ENCODE measurements at regions not wholly inside any gene's neighbourhood (a gene's known extent, or its start where the extent isn't known, plus 50 kb on each side); places are given as distances from the start of the nearest gene placed in this dataset.

DNA sequence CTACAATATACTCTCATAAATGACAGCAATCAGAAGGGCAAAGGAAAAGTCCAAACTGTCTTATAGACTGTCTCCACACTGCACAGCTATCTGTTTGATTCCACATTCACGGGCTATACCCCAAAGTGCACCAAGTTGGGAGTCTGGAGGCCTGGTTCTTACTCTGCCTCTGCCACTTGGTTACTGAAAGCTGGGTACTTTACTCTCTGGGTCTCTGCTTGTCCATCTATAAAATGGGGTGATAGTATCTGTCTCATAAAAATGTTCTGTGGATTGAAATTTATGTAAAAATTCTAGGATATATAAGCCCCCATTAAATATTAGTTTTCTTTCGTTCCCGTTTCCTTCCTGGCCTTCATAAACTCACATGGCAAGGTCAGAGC, 86.5 kb downstream of the CD164 start:
- no peak overlapping the region for H2BK5ac ChIP-seq (ENCODE audit: low read depth, low read length, poor library complexity, severe bottlenecking)
- no peak overlapping the region for H4K8ac ChIP-seq (ENCODE audit: low read length)
- no peak overlapping the region for H2AFZ ChIP-seq (ENCODE audit: low read depth, low read length)
- H2BK120ac ChIP-seq (ENCODE audit: low read depth, low read length) = no peak overlapping the region
- H3K27ac ChIP-seq (ENCODE audit: low read length, poor library complexity, severe bottlenecking) = no peak overlapping the region
- H3K79me1 ChIP-seq (replicated peaks; ENCODE audit: low read length, poor library complexity, severe bottlenecking) = no peaks in the 10 kb centered on the region
- H2AK5ac ChIP-seq (ENCODE audit: low read length, severe bottlenecking) = no peak overlapping the region
- H3K27me3 ChIP-seq (ENCODE audit: control insufficient read depth in 1 of 2, insufficient read depth in 1 of 2, low read length in 2 of 2) = no peaks in the 10 kb centered on the region
- WGBS = 30% methylated on average over 1 of the region's 3 CpGs
- no peak overlapping the region for H4K91ac ChIP-seq (ENCODE audit: low read length)
- no peak overlapping the region for H3K4ac ChIP-seq (ENCODE audit: low read depth in 1 of 2, low read length in 2 of 2)
- H3K4me2 ChIP-seq (ENCODE audit: low read length, poor library complexity, severe bottlenecking) = no peak overlapping the region
- H3K9ac ChIP-seq (ENCODE audit: low read length) = no peak overlapping the region
- H3K23ac ChIP-seq (ENCODE audit: low read length in 2 of 2) = no peak overlapping the region
- H3K18ac ChIP-seq (ENCODE audit: low read depth in 1 of 2, low read length in 2 of 2) = no peak overlapping the region
- H2BK12ac ChIP-seq (ENCODE audit: low read length in 2 of 2) = no peak overlapping the region
- no peak overlapping the region for H3K4me3 ChIP-seq (ENCODE audit: insufficient read depth in 1 of 2, low read depth in 1 of 2, low read length in 2 of 2)
- no peak overlapping the region for H3K14ac ChIP-seq (ENCODE audit: low read length in 2 of 2)
- no peak overlapping the region for H2BK15ac ChIP-seq (ENCODE audit: low read depth, poor library complexity, severe bottlenecking)
- no peak for DNase-seq
- no peaks in the 10 kb centered on the region for H3K36me3 ChIP-seq (ENCODE audit: control insufficient read depth in 1 of 2, insufficient read depth in 2 of 2, low read depth in 1 of 2, low read length in 2 of 2)
- H3K9me3 ChIP-seq (ENCODE audit: control insufficient read depth, low read length) = no peaks in the 10 kb centered on the region
- H3K4me1 ChIP-seq (ENCODE audit: control insufficient read depth, insufficient read depth, low read depth, low read length) = peaks cover 2% of the 10 kb centered on the region

DNA sequence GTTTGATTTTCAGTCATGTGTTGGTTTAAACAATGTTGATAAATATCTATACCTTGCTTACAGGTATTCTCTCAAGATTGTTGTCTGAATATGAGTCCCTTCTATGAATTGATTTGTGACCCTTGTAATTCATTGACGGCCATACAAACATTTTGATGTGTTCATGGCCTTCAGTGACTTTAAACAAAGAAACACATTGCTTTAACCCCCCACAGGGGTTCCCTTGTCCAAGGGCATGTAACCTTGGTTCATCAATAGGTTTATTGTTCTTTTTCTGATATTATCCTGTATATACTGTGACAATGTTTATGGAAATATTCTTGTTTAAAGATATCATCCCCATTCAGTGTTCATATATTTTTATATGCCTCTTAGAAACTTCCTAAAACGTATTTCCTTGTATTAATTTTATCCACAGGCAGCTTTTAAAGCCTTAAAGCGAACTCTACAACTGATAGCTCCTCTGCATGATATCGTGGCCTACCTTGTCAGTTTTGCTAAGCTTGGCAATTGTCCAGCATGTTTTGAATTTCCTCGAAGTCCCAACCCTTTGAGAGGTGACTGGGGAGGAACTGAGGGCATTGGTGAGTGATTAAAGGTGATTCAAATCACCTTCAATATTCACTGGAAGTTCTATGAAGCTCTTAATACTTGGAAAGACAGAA, 87.0 kb downstream of the CD164 start:
- H3K4me3 ChIP-seq (ENCODE audit: insufficient read depth in 1 of 2, low read depth in 1 of 2, low read length in 2 of 2) = no peak overlapping the region
- no peaks in the 10 kb centered on the region for H3K9me3 ChIP-seq (ENCODE audit: control insufficient read depth, low read length)
- peaks cover 2% of the 10 kb centered on the region for H3K4me1 ChIP-seq (ENCODE audit: control insufficient read depth, insufficient read depth, low read depth, low read length)
- no peak overlapping the region for H3K4me2 ChIP-seq (ENCODE audit: low read length, poor library complexity, severe bottlenecking)
- no peak overlapping the region for H2AFZ ChIP-seq (ENCODE audit: low read depth, low read length)
- H3K9ac ChIP-seq (ENCODE audit: low read length) = no peak overlapping the region
- no peak overlapping the region for H4K8ac ChIP-seq (ENCODE audit: low read length)
- H4K91ac ChIP-seq (ENCODE audit: low read length) = no peak overlapping the region
- H2BK5ac ChIP-seq (ENCODE audit: low read depth, low read length, poor library complexity, severe bottlenecking) = no peak overlapping the region
- no peak overlapping the region for H2BK120ac ChIP-seq (ENCODE audit: low read depth, low read length)
- no peak overlapping the region for H2BK15ac ChIP-seq (ENCODE audit: low read depth, poor library complexity, severe bottlenecking)
- no peak overlapping the region for H3K18ac ChIP-seq (ENCODE audit: low read depth in 1 of 2, low read length in 2 of 2)
- no peaks in the 10 kb centered on the region for H3K27me3 ChIP-seq (ENCODE audit: control insufficient read depth in 1 of 2, insufficient read depth in 1 of 2, low read length in 2 of 2)
- H2BK12ac ChIP-seq (ENCODE audit: low read length in 2 of 2) = no peak overlapping the region
- H3K14ac ChIP-seq (ENCODE audit: low read length in 2 of 2) = no peak overlapping the region
- no peaks in the 10 kb centered on the region for H3K79me1 ChIP-seq (replicated peaks; ENCODE audit: low read length, poor library complexity, severe bottlenecking)
- H3K27ac ChIP-seq (ENCODE audit: low read length, poor library complexity, severe bottlenecking) = no peak overlapping the region
- no peak overlapping the region for H3K23ac ChIP-seq (ENCODE audit: low read length in 2 of 2)
- no peak for DNase-seq
- H2AK5ac ChIP-seq (ENCODE audit: low read length, severe bottlenecking) = no peak overlapping the region
- WGBS = 81% methylated on average over 5 of the region's 5 CpGs
- H3K4ac ChIP-seq (ENCODE audit: low read depth in 1 of 2, low read length in 2 of 2) = no peak overlapping the region
- no peaks in the 10 kb centered on the region for H3K36me3 ChIP-seq (ENCODE audit: control insufficient read depth in 1 of 2, insufficient read depth in 2 of 2, low read depth in 1 of 2, low read length in 2 of 2)

DNA sequence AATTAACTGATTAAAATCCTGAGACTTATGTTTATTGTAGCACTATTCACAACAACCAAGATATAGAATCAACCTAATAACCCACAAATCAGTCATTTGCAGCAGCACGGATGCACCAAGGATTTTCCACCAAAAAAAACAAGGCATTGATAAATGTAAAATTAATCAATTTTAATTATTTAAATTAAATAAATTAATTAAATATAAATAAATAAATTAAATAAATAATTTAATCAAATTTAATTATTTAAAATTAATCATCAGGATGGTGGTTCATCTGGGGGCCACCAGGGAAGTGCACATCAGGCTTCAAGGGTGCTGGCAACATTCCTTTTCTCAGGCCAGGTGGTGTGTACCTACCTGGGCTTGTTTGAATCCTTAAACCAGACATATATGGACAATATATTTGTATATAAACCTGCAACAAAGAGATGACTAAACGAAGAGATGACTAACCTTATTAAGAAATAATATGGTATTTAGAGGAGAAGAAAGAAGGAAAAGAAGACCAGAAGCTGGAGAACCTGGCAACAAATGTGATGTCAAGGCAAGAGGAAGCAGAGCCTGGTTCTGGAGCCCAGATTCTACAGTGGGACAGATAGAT, 89.2 kb downstream of the CD164 start:
- Histone ChIP-seq H3K9me3 (ENCODE audit: control insufficient read depth, low read length) (no peaks in the 10 kb centered on the region), H3K79me1 (replicated peaks; ENCODE audit: low read length, poor library complexity, severe bottlenecking) (no peaks in the 10 kb centered on the region), H3K4ac (ENCODE audit: low read depth in 1 of 2, low read length in 2 of 2) (no peak overlapping the region), H2BK5ac (ENCODE audit: low read depth, low read length, poor library complexity, severe bottlenecking) (no peak overlapping the region), H3K18ac (ENCODE audit: low read depth in 1 of 2, low read length in 2 of 2) (no peak overlapping the region), H4K91ac (ENCODE audit: low read length) (no peak overlapping the region), H3K4me3 (ENCODE audit: insufficient read depth in 1 of 2, low read depth in 1 of 2, low read length in 2 of 2) (no peak overlapping the region), H3K4me2 (ENCODE audit: low read length, poor library complexity, severe bottlenecking) (no peak overlapping the region), H2AFZ (ENCODE audit: low read depth, low read length) (no peak overlapping the region), H3K36me3 (ENCODE audit: control insufficient read depth in 1 of 2, insufficient read depth in 2 of 2, low read depth in 1 of 2, low read length in 2 of 2) (no peaks in the 10 kb centered on the region), H3K27me3 (ENCODE audit: control insufficient read depth in 1 of 2, insufficient read depth in 1 of 2, low read length in 2 of 2) (no peaks in the 10 kb centered on the region), H3K4me1 (ENCODE audit: control insufficient read depth, insufficient read depth, low read depth, low read length) (peaks cover 2% of the 10 kb centered on the region), H2BK15ac (ENCODE audit: low read depth, poor library complexity, severe bottlenecking) (no peak overlapping the region), H3K14ac (ENCODE audit: low read length in 2 of 2) (no peak overlapping the region), H3K27ac (ENCODE audit: low read length, poor library complexity, severe bottlenecking) (no peak overlapping the region), H2BK12ac (ENCODE audit: low read length in 2 of 2) (no peak overlapping the region), H3K23ac (ENCODE audit: low read length in 2 of 2) (no peak overlapping the region), H3K9ac (ENCODE audit: low read length) (no peak overlapping the region), H2BK120ac (ENCODE audit: low read depth, low read length) (no peak overlapping the region), H4K8ac (ENCODE audit: low read length) (no peak overlapping the region), H2AK5ac (ENCODE audit: low read length, severe bottlenecking) (no peak overlapping the region)
- DNase-seq = no peak
- 87% methylated on average over 1 of the region's 2 CpGs for WGBS

DNA sequence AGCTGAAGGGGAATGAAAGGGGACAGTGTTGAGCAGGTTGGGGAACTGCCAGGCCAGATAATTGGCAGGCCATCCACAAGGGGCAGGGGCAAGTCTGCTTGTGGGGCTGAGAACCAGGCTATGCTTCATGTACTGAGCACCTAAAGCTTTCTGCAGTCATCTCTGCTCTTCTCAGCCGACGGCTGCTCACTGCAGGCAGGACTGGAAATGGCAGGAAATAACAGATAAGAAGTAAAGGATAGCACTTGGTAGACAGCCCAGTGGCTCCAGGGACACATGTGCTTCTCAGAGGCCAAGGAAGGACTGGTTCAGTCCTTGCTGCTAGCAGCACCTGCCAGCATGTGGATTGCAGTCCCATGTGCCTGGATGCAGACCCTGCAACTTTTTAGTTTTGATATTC, 89.8 kb downstream of the CD164 start:
- 39% methylated on average over 2 of the region's 2 CpGs for WGBS
- Histone ChIP-seq H3K36me3 (ENCODE audit: control insufficient read depth in 1 of 2, insufficient read depth in 2 of 2, low read depth in 1 of 2, low read length in 2 of 2) (no peaks in the 10 kb centered on the region), H3K4me2 (ENCODE audit: low read length, poor library complexity, severe bottlenecking) (no peak overlapping the region)

More for the DNA sequence above, 89.8 kb downstream of the CD164 start:
- no peak overlapping the region for H2AK5ac ChIP-seq (ENCODE audit: low read length, severe bottlenecking)
- no peaks in the 10 kb centered on the region for H3K9me3 ChIP-seq (ENCODE audit: control insufficient read depth, low read length)
- no peak overlapping the region for H4K8ac ChIP-seq (ENCODE audit: low read length)
- no peak overlapping the region for H4K91ac ChIP-seq (ENCODE audit: low read length)
- H3K18ac ChIP-seq (ENCODE audit: low read depth in 1 of 2, low read length in 2 of 2) = no peak overlapping the region
- H2BK5ac ChIP-seq (ENCODE audit: low read depth, low read length, poor library complexity, severe bottlenecking) = no peak overlapping the region
- no peaks in the 10 kb centered on the region for H3K27me3 ChIP-seq (ENCODE audit: control insufficient read depth in 1 of 2, insufficient read depth in 1 of 2, low read length in 2 of 2)
- H2BK120ac ChIP-seq (ENCODE audit: low read depth, low read length) = no peak overlapping the region
- H3K27ac ChIP-seq (ENCODE audit: low read length, poor library complexity, severe bottlenecking) = no peak overlapping the region
- no peak overlapping the region for H2BK12ac ChIP-seq (ENCODE audit: low read length in 2 of 2)
- no peak overlapping the region for H2AFZ ChIP-seq (ENCODE audit: low read depth, low read length)
- no peak overlapping the region for H2BK15ac ChIP-seq (ENCODE audit: low read depth, poor library complexity, severe bottlenecking)
- DNase-seq = no peak
- no peak overlapping the region for H3K4me3 ChIP-seq (ENCODE audit: insufficient read depth in 1 of 2, low read depth in 1 of 2, low read length in 2 of 2)
- peaks cover 2% of the 10 kb centered on the region for H3K4me1 ChIP-seq (ENCODE audit: control insufficient read depth, insufficient read depth, low read depth, low read length)
- H3K23ac ChIP-seq (ENCODE audit: low read length in 2 of 2) = no peak overlapping the region
- H3K4ac ChIP-seq (ENCODE audit: low read depth in 1 of 2, low read length in 2 of 2) = no peak overlapping the region
- H3K14ac ChIP-seq (ENCODE audit: low read length in 2 of 2) = no peak overlapping the region
- H3K9ac ChIP-seq (ENCODE audit: low read length) = no peak overlapping the region
- H3K79me1 ChIP-seq (replicated peaks; ENCODE audit: low read length, poor library complexity, severe bottlenecking) = no peaks in the 10 kb centered on the region
